Muscle layer of duodenum (tissue), 2 donors: ENCODE measurements at regions not wholly inside any gene's neighbourhood (a gene's known extent, or its start where the extent isn't known, plus 50 kb on each side); places are given as distances from the start of the nearest gene placed in this dataset.

ENCODE experiments used
- H3K27ac ChIP-seq: one replicate; pipeline ENCODE4 v1.7.0; 2013; ENCODE audit warnings: mild to moderate bottlenecking, low read length
- H3K27me3 ChIP-seq: one replicate; pipeline ENCODE4 v1.7.0; 2013; ENCODE audit warnings: low read depth, mild to moderate bottlenecking, control low read depth, low read length
- H3K36me3 ChIP-seq, 2 donors: one replicate each; pipeline ENCODE4 v1.7.0; 2013; ENCODE audit warnings: low read length in 2 of 2, control low read depth in 1 of 2, mild to moderate bottlenecking in 1 of 2; ENCODE audit not compliant: insufficient read depth in 2 of 2, control insufficient read depth in 1 of 2
- H3K4me1 ChIP-seq, 2 donors: one replicate each; pipeline ENCODE4 v1.7.0; 2013; ENCODE audit warnings: low read length in 2 of 2, mild to moderate bottlenecking in 2 of 2, control low read depth in 1 of 2, moderate library complexity in 1 of 2; ENCODE audit not compliant: insufficient read depth in 2 of 2, control insufficient read depth in 1 of 2
- H3K4me3 ChIP-seq, 2 donors: one replicate each; pipeline ENCODE4 v1.7.0; 2013; ENCODE audit warnings: low read length in 2 of 2, low read depth in 1 of 2, mild to moderate bottlenecking in 1 of 2
- H3K9me3 ChIP-seq, 2 donors: one replicate each; pipeline ENCODE4 v1.7.0; 2013; ENCODE audit warnings: low read length in 2 of 2, control low read depth in 1 of 2, mild to moderate bottlenecking in 1 of 2; ENCODE audit not compliant: control insufficient read depth in 1 of 2
- donor health status: healthy.

GRCh38 chr2:22907330-22907729 lies 477.6 kb upstream of the KLHL29 start:
- Histone ChIP-seq H3K4me3 (no peak overlapping the region), H3K9me3 (no peaks in the 10 kb centered on the region), H3K36me3 (no peaks in the 10 kb centered on the region), H3K4me1 (no peaks in the 10 kb centered on the region), H3K27ac (no peak overlapping the region), H3K27me3 (no peaks in the 10 kb centered on the region)

GRCh38 chr2:22912398-22912797 lies 472.6 kb upstream of the KLHL29 start:
- Histone ChIP-seq H3K27ac (no peak overlapping the region), H3K27me3 (no peaks in the 10 kb centered on the region), H3K9me3 (no peaks in the 10 kb centered on the region), H3K36me3 (no peaks in the 10 kb centered on the region), H3K4me1 (no peaks in the 10 kb centered on the region), H3K4me3 (no peak overlapping the region)

GRCh38 chr2:22929998-22930397 lies 455.0 kb upstream of the KLHL29 start:
- H3K27ac ChIP-seq = no peak overlapping the region
- H3K27me3 ChIP-seq = no peaks in the 10 kb centered on the region
- H3K9me3 ChIP-seq = no peaks in the 10 kb centered on the region
- no peak overlapping the region for H3K4me3 ChIP-seq
- no peaks in the 10 kb centered on the region for H3K36me3 ChIP-seq
- no peaks in the 10 kb centered on the region for H3K4me1 ChIP-seq

GRCh38 chr2:22930781-22931180 lies 454.2 kb upstream of the KLHL29 start:
- H3K9me3 ChIP-seq = no peaks in the 10 kb centered on the region
- no peak overlapping the region for H3K4me3 ChIP-seq
- no peaks in the 10 kb centered on the region for H3K27me3 ChIP-seq
- H3K27ac ChIP-seq = no peak overlapping the region
- no peaks in the 10 kb centered on the region for H3K36me3 ChIP-seq
- no peaks in the 10 kb centered on the region for H3K4me1 ChIP-seq

- H3K27ac ChIP-seq = no peak overlapping the region
- no peak overlapping the region for H3K4me3 ChIP-seq
- no peaks in the 10 kb centered on the region for H3K27me3 ChIP-seq
- no peaks in the 10 kb centered on the region for H3K9me3 ChIP-seq
- H3K4me1 ChIP-seq = no peaks in the 10 kb centered on the region
- H3K36me3 ChIP-seq = no peaks in the 10 kb centered on the region
These were observed 452.7 kb upstream of the KLHL29 start for GRCh38 chr2:22932288-22932687.

- H3K4me3 ChIP-seq = no peak overlapping the region
- H3K9me3 ChIP-seq = no peaks in the 10 kb centered on the region
- no peaks in the 10 kb centered on the region for H3K36me3 ChIP-seq
- H3K27me3 ChIP-seq = no peaks in the 10 kb centered on the region
- no peaks in the 10 kb centered on the region for H3K4me1 ChIP-seq
- no peak overlapping the region for H3K27ac ChIP-seq
These were observed 450.2 kb upstream of the KLHL29 start for GRCh38 chr2:22934747-22935146.

- Histone ChIP-seq H3K36me3 (no peaks in the 10 kb centered on the region), H3K27me3 (no peaks in the 10 kb centered on the region), H3K4me3 (no peak overlapping the region), H3K9me3 (no peaks in the 10 kb centered on the region), H3K27ac (no peak overlapping the region), H3K4me1 (no peaks in the 10 kb centered on the region)
These were observed 442.5 kb upstream of the KLHL29 start for GRCh38 chr2:22942441-22942840.

- H3K27ac ChIP-seq = no peak overlapping the region
- no peaks in the 10 kb centered on the region for H3K4me1 ChIP-seq
- no peaks in the 10 kb centered on the region for H3K27me3 ChIP-seq
- H3K9me3 ChIP-seq = no peaks in the 10 kb centered on the region
- H3K36me3 ChIP-seq = no peaks in the 10 kb centered on the region
- no peak overlapping the region for H3K4me3 ChIP-seq
These were observed 440.8 kb upstream of the KLHL29 start for GRCh38 chr2:22944143-22944542.

GRCh38 chr2:22946553-22946952 lies 438.4 kb upstream of the KLHL29 start:
- no peaks in the 10 kb centered on the region for H3K36me3 ChIP-seq
- H3K27me3 ChIP-seq = no peaks in the 10 kb centered on the region
- H3K4me1 ChIP-seq = no peaks in the 10 kb centered on the region

GRCh38 chr2:22947741-22948140 lies 437.2 kb upstream of the KLHL29 start:
- H3K36me3 ChIP-seq = no peaks in the 10 kb centered on the region
- no peaks in the 10 kb centered on the region for H3K27me3 ChIP-seq
- no peak overlapping the region for H3K27ac ChIP-seq
- no peaks in the 10 kb centered on the region for H3K9me3 ChIP-seq
- H3K4me3 ChIP-seq = no peak overlapping the region
- H3K4me1 ChIP-seq = no peaks in the 10 kb centered on the region

More at GRCh38 chr2:22946553-22946952, 438.4 kb upstream of the KLHL29 start:
- H3K9me3 ChIP-seq = no peaks in the 10 kb centered on the region
- no peak overlapping the region for H3K27ac ChIP-seq
- H3K4me3 ChIP-seq = no peak overlapping the region

- H3K36me3 ChIP-seq = no peaks in the 10 kb centered on the region
- no peak overlapping the region for H3K27ac ChIP-seq
- H3K4me3 ChIP-seq = no peak overlapping the region
- H3K4me1 ChIP-seq = no peaks in the 10 kb centered on the region
- no peaks in the 10 kb centered on the region for H3K27me3 ChIP-seq
- no peaks in the 10 kb centered on the region for H3K9me3 ChIP-seq
These were observed 434.5 kb upstream of the KLHL29 start for GRCh38 chr2:22950431-22950830.

- H3K9me3 ChIP-seq = no peaks in the 10 kb centered on the region
- H3K4me3 ChIP-seq = no peak overlapping the region
- H3K27ac ChIP-seq = no peak overlapping the region
- no peaks in the 10 kb centered on the region for H3K27me3 ChIP-seq
- H3K4me1 ChIP-seq = no peaks in the 10 kb centered on the region
- no peaks in the 10 kb centered on the region for H3K36me3 ChIP-seq
These were observed 432.2 kb upstream of the KLHL29 start for GRCh38 chr2:22952656-22953225.
